ENCODE measurements at regions not wholly inside any gene's neighbourhood (a gene's known extent, or its start where the extent isn't known, plus 50 kb on each side); places are given as distances from the start of the nearest gene placed in this dataset.

DNA sequence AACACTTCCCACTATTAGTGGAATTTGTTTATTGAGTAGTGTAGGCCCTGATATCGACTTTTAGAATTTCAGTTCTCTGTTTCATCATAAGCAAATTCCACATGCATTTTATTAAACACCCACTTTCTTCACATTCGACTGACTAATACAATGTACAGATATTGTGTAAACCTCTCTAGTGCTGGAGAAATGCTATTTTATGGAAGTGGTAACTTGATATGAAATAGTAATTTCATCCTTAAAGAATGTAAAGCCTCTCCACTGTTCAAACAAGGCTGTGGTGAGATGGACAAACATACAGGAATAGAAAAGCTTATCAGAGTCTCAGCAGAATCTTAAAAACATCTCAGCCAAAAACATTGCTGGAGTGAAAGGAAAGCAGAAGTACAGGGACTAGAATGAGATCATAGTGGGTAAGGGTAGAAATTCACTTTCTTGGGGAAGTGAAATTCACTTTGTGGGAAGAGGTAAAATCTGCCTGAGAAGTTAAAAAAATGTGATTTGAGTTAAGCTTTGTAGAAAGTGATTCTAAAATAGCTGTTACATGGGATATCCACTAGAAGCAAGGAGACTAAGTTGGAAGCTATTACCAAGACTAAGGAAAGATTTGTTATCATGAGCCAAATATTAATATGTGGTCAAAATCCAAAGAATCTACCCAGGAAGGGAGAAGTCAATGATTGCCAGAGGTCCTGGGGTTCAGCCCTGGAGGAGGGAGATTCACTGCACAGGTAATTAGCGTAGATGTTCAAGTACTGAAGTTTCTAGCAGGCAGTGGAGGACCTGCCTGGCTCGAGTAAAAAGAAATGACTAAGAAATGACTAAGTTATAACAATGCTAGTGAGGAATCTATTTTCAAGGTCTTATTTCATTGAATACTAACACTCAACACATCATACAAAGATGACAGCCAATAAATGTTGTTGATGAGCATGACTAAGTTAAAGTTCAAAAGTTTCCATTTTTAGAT lies 398.3 kb upstream of the FAM47C start:
- no peaks in the 10 kb centered on the region for H3K27me3 ChIP-seq
- no peaks in the 10 kb centered on the region for H4K20me1 ChIP-seq (ENCODE audit: insufficient read depth, poor library complexity, severe bottlenecking)
- WGBS (ENCODE audit: low lambda C conversion rate, missing lambda C conversion rate): 57% methylated on average over 4 of the region's 4 CpGs
- no peak overlapping the region for H3K4me2 ChIP-seq
- no peaks in the 10 kb centered on the region for H3K9me3 ChIP-seq (ENCODE audit: low read depth)
- H3K4me3 ChIP-seq: no peak overlapping the region
- no peak overlapping the region for H2AFZ ChIP-seq
- H3K9me2 ChIP-seq (replicated peaks; ENCODE audit: insufficient read depth): no peaks in the 10 kb centered on the region
- H3K27ac ChIP-seq: no peak overlapping the region
- no peak for TF ChIP-seq EZH2phosphoT487 (IDR thresholded peaks at IDR 0.05; ENCODE audit: low read depth, severe bottlenecking, unreplicated experiment)
- no peak for TF ChIP-seq EZH2 (IDR thresholded peaks at IDR 0.05; ENCODE audit: borderline replicate concordance)
- TF ChIP-seq, protein P1, sequence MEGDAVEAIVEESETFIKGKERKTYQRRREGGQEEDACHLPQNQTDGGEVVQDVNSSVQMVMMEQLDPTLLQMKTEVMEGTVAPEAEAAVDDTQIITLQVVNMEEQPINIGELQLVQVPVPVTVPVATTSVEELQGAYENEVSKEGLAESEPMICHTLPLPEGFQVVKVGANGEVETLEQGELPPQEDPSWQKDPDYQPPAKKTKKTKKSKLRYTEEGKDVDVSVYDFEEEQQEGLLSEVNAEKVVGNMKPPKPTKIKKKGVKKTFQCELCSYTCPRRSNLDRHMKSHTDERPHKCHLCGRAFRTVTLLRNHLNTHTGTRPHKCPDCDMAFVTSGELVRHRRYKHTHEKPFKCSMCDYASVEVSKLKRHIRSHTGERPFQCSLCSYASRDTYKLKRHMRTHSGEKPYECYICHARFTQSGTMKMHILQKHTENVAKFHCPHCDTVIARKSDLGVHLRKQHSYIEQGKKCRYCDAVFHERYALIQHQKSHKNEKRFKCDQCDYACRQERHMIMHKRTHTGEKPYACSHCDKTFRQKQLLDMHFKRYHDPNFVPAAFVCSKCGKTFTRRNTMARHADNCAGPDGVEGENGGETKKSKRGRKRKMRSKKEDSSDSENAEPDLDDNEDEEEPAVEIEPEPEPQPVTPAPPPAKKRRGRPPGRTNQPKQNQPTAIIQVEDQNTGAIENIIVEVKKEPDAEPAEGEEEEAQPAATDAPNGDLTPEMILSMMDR (IDR thresholded peaks at IDR 0.05; ENCODE audit: poor library complexity): no peak
- H3K36me3 ChIP-seq (replicated peaks; ENCODE audit: insufficient read depth, low read depth): no peaks in the 10 kb centered on the region
- H3K4me1 ChIP-seq (ENCODE audit: insufficient read depth): no peaks in the 10 kb centered on the region
- H3K79me2 ChIP-seq: no peaks in the 10 kb centered on the region
- DNase-seq (ENCODE audit: low spot score): no peak

DNA sequence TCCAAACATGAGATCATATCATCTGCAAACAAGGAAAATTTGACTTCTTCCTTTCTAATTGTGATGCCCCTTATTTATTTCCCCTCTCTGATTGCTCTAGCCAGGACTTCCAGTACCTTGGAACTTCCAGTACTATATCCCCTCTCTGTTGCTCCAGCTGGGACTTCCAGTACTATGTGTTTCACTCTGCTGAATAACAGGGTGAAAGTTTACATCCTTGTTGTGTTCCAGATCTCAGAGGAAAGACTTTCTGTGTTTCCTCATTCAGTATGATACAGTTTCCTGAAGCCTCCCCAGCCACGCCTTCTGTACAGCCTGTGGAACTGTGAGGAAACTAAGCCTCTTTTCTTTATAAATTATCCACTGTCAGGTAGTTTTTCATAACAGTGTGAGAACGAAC lies 381.3 kb upstream of the FAM47C start:
- WGBS (ENCODE audit: low lambda C conversion rate, missing lambda C conversion rate): 67% methylated on average over 2 of the region's 2 CpGs
- Histone ChIP-seq H3K4me1 (ENCODE audit: insufficient read depth) (no peaks in the 10 kb centered on the region), H3K9me3 (ENCODE audit: low read depth) (no peaks in the 10 kb centered on the region), H3K4me3 (no peak overlapping the region), H3K36me3 (replicated peaks; ENCODE audit: insufficient read depth, low read depth) (no peaks in the 10 kb centered on the region), H3K27ac (no peak overlapping the region), H2AFZ (no peak overlapping the region), H3K27me3 (no peaks in the 10 kb centered on the region), H3K9me2 (replicated peaks; ENCODE audit: insufficient read depth) (no peaks in the 10 kb centered on the region), H3K79me2 (no peaks in the 10 kb centered on the region), H3K4me2 (no peak overlapping the region), H4K20me1 (ENCODE audit: insufficient read depth, poor library complexity, severe bottlenecking) (no peaks in the 10 kb centered on the region)
- TF ChIP-seq EZH2 (IDR thresholded peaks at IDR 0.05; ENCODE audit: borderline replicate concordance) (no peak), EZH2phosphoT487 (IDR thresholded peaks at IDR 0.05; ENCODE audit: low read depth, severe bottlenecking, unreplicated experiment) (no peak)
- TF ChIP-seq, protein P1 (IDR thresholded peaks at IDR 0.05; ENCODE audit: poor library complexity): no peak
- no peak for DNase-seq (ENCODE audit: low spot score)

DNA sequence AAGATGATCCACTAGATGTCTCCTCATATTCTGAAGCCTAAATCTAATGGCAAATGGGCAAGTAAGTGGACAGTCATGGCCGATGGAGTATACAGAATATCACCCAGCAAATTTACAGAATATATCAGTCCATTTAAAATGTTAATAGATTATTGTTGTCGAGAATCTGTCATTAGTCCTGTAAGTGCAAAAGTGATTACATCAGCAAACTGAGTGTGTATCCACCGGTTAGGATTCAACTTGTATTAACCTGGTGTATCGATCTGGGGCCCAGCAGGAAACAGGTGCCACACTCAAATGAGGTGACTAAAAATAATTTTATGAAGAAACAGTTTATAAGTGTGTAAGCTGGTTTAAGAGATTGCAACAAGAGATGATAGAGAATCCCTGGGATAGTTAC lies 367.9 kb upstream of the FAM47C start:
- H3K9me2 ChIP-seq (replicated peaks; ENCODE audit: insufficient read depth): no peaks in the 10 kb centered on the region
- no peak for DNase-seq (ENCODE audit: low spot score)
- H4K20me1 ChIP-seq (ENCODE audit: insufficient read depth, poor library complexity, severe bottlenecking): no peaks in the 10 kb centered on the region
- no peak overlapping the region for H3K27ac ChIP-seq
- no peak for TF ChIP-seq EZH2 (IDR thresholded peaks at IDR 0.05; ENCODE audit: borderline replicate concordance)
- TF ChIP-seq, protein P1 (IDR thresholded peaks at IDR 0.05; ENCODE audit: poor library complexity): no peak
- no peaks in the 10 kb centered on the region for H3K27me3 ChIP-seq
- H3K9me3 ChIP-seq (ENCODE audit: low read depth): no peaks in the 10 kb centered on the region
- no peaks in the 10 kb centered on the region for H3K36me3 ChIP-seq (replicated peaks; ENCODE audit: insufficient read depth, low read depth)
- no peak overlapping the region for H2AFZ ChIP-seq
- no peaks in the 10 kb centered on the region for H3K79me2 ChIP-seq
- WGBS (ENCODE audit: low lambda C conversion rate, missing lambda C conversion rate): 73% methylated on average over 4 of the region's 4 CpGs
- no peak overlapping the region for H3K4me2 ChIP-seq
- H3K4me1 ChIP-seq (ENCODE audit: insufficient read depth): no peaks in the 10 kb centered on the region
- H3K4me3 ChIP-seq: no peak overlapping the region
